GM19324 (cell line): ENCODE measurements at regions not wholly inside any gene's neighbourhood (a gene's known extent, or its start where the extent isn't known, plus 50 kb on each side); places are given as distances from the start of the nearest gene placed in this dataset.

Source experiments
- ATAC-seq: cut with Tn5 transposase; IDR thresholded peaks from one replicate; pipeline ENCODE4 v1.9.1; 2021; ENCODE audit warnings: mild to moderate bottlenecking, moderate library complexity; ENCODE audit not compliant: unreplicated experiment, low FRiP score

DNA sequence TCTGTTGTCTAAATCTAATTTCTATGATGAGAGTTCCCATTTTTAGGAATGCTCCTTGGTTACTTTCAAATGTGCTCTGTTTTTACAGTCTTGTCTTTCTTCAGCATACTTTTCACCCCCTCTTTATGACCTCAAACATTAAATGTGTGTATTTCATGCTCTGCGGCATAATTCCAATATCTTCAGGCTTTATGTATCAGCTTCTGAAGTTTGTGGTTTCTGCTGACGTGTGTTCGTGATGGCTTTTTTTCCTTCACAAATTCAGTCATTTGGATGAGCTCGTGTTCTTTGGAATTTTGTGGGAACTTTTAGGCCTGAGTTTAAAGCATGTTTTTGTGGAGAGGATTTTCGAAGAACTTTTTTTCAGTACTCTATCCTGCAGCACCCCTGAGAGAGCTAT is 97.7 kb upstream of the CHRNA7 start:
- ATAC-seq = no peak

- no peak for ATAC-seq
Measured at GRCh38 chr15:31934821-31935220, 95.5 kb upstream of the CHRNA7 start.

- ATAC-seq = no peak
Measured at GRCh38 chr15:31953478-31953877, 76.8 kb upstream of the CHRNA7 start.

DNA sequence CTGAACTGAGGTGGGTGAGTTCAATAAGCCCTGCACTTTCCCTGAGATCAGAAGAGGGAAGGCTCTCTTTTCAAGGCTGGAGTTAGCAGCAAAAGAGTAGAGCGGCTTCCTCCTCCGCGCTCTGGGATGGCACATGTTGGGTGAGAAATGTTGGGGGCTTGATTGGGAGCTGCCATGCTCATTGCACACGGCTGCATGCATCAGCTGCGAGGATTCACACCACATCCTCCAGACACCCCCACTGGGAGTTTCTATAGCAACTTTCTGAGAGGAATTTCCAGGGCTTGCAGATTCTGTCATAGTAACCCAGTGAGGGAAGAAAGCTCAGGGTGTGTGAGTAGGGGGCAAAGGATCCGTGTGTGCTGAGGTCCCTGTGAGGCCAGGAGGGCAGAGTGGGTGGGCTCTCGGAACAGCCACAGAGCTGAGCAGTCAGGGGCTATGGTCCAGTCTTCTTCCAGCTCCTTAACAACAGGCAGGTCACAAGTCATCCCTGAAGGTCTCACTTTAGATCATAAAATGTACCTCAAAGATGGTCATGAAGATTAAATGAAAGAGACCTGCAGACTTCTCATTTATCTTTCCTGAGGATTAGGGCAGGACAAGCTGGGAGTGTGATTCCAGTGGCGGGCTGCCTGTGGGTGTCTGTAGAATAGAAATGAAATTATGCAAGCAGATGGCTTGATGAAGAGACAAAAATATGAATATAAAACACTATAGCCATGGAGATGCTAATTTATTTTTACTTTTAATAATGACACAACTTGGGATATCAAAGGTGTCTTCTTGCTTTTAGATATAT is 75.7 kb upstream of the CHRNA7 start:
- no peak for ATAC-seq

GRCh38 chr15:31955734-31956133 is 74.6 kb upstream of the CHRNA7 start:
- no peak for ATAC-seq

GRCh38 chr15:31957581-31957980 is 72.7 kb upstream of the CHRNA7 start:
- no peak for ATAC-seq

DNA sequence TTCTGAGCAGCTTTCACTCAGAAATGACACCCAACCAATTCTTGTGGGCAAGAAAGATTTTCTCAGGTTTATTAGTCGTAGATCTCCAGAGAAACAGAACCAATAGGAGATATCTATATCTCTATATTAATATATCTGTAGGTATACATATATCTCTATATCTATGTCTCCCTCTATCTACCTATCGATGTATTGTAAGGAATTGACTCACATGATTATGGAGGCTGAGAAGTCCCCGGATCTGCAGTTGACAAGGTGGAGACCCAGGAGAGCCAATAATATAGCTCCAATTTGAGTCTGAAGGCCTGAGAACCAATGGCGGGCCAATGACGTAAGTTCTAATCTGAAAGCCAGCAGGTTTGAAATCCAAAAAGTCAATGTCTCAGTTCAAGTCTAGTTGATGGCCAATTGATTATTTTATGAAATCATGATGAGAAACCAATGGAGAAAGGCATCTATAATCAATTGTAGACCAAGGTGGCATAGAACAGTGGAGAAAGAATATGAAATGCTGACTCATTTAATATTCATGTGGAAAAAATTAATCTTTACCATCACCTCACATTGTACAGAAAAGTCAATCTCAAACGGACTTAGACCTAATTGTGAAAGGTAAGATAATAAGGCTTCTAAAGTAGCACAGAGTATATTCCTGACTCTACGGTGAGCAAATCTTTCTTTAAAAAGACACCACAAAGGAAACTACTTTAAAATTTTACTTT is 65.6 kb upstream of the CHRNA7 start:
- ATAC-seq = no peak

DNA sequence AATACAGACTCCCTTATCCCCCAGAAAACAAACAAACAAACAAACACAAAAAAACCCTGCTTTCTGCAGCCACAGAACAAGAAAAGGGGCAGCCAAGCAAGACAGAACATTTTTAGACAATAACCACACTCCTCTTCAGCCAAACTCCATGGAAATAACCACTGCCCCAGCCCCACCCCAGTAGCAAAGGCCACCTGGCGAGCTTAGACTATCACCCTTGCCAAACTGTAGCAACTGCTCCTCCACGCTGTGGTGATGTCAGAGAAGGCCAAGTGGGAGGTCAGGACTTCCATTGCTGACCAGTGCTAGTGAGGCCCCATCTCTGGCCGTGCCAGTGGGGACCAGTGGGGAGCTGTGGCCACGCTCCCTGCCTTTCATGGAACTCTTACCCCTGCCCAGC is 60.3 kb upstream of the CHRNA7 start:
- ATAC-seq = no peak

DNA sequence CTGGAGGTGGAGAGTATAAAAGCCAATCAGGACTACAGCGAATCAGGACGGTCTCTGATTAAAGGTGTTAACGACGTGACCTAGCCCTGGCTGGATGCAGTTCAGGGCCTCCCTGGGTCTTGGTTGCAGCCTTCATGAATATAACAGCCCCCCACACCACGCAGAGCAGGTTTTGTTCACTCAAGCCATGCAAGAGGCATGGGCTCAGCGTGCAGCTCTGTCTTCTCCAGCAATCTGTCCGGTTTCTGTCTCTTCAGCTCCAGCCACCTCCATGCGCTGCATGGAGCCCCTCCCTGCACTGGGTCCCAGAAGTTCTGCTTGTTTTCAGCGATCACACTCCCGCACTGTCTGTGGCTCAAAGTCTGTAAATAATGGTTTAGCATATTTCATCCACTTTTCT is 57.1 kb upstream of the CHRNA7 start:
- no peak for ATAC-seq

DNA sequence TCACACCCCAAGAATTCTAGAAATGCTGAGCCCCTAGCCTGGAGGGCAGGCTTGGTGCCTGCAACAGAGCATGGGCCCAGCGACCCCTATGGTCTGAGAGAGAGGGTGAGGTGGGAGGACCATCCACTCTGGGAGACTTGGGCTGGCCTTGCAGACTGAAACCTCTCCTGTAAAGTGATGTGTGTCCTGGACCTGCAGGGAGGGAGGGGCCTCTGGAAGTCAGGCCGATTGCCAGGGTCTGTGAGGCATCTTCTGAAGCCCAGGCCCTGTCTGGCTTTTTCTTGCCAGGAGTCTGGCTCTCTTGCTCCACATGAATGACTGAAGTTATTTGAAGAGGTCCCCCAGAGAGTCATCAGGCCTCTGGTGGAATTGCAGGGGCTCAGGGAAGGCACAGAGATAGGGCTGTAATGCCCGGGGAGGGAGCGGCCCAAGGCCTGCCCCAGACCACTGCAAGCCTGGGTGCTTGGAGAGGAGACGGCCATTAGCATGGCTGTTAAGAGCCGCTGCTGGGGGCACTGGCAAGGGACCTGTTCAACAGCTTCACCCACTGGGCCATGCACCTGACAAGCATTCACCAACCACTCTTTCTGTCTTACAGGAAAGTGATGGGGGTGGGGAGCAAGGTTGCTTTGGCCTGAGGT is 56.0 kb upstream of the CHRNA7 start:
- ATAC-seq = no peak

- no peak for ATAC-seq
Measured at GRCh38 chr15:31974855-31975829, 55.2 kb upstream of the CHRNA7 start.

- ATAC-seq = no peak
Measured at GRCh38 chr15:31975830-31976229, 54.5 kb upstream of the CHRNA7 start.

- no peak for ATAC-seq
Measured at GRCh38 chr15:31977138-31977537, 53.2 kb upstream of the CHRNA7 start.

GRCh38 chr15:31977812-31978661 is 52.3 kb upstream of the CHRNA7 start:
- no peak for ATAC-seq
